HCT116 (cell line): ENCODE measurements at regions not wholly inside any gene's neighbourhood (a gene's known extent, or its start where the extent isn't known, plus 50 kb on each side); places are given as distances from the start of the nearest gene placed in this dataset.

ENCODE experiments used
- ATAC-seq: fragments of 200-7000 bp; cut with Tn5 transposase; 2 replicates; pipeline ENCODE4 v1.9.1; 2020; ENCODE audit warnings: mild to moderate bottlenecking, moderate library complexity
- BruUV-seq: library from RNA; stranded (reverse); fragments of 400-500 nt; replicated peaks from 2 replicates; lab custom pipeline; 2021; lab: Mats Ljungman, UMichigan
- CTCF ChIA-PET: fragments of 300-600 bp; sonication (Branson Sonifier 250); formaldehyde crosslinking; loops from one replicate; lab custom pipeline; 2021; ENCODE audit warnings: antibody characterized with exemption; lab: Charles Lee
- POLR2A ChIA-PET: fragments of 300-600, 350-600 bp; sonication (Branson Sonifier 250); formaldehyde crosslinking; loops from one replicate; lab custom pipeline; 2021; ENCODE audit warnings: antibody characterized with exemption; lab: Charles Lee
- RAD21 ChIA-PET, 2 experiments: fragments of 300-600 bp; sonication (Branson Sonifier 250); formaldehyde crosslinking; loops; one replicate each; lab custom pipeline; 2023; ENCODE audit warnings: low total read pairs in 2 of 2; ENCODE audit not compliant: uncharacterized antibody in 2 of 2, unreplicated experiment in 2 of 2, low non-redundant PET in 1 of 2; lab: Charles Lee
- DNase-seq: peaks from one replicate; pipeline ENCODE4 v3.0.0-alpha.2; 2010; ENCODE audit warnings: low read depth, low spot score
- H2AFZ ChIP-seq: fragments of 200-600 bp; shearing (Covaris generic), sonication (generic); 2 replicates; pipeline ENCODE4 v1.6.1; 2017; ENCODE audit warnings: low read depth, mixed run types, mixed read lengths, antibody characterized with exemption, low read length; ENCODE audit not compliant: poor library complexity, severe bottlenecking
- H3K27ac ChIP-seq: 2 replicates; pipeline ENCODE4 v1.5.1; 2012; ENCODE audit warnings: low read depth, low read length
- H3K27me3 ChIP-seq: fragments of 200-600 bp; sonication (generic); 2 replicates; pipeline ENCODE4 v1.6.1; 2016; ENCODE audit warnings: mixed run types, low read length, mixed read lengths; ENCODE audit not compliant: insufficient read depth
- H3K36me3 ChIP-seq, 2 experiments: fragments of 200-500 bp in 1 of 2; fragments of 200-600 bp in 1 of 2; sonication (Bioruptor generic) in 1 of 2; sonication (generic) in 1 of 2; 2 replicates each; pipeline versions ENCODE4 v1.5.1 to v1.6.1; 2014 to 2016; ENCODE audit warnings: low read length in 2 of 2, inconsistent platforms in 1 of 2, mixed read lengths in 1 of 2, mixed run types in 1 of 2; ENCODE audit not compliant: insufficient read depth in 2 of 2, control insufficient read depth in 1 of 2
- H3K4me1 ChIP-seq, 2 experiments: fragments of 200-600 bp in 1 of 2; sonication (generic) in 1 of 2; 2 replicates each; pipeline versions ENCODE4 v1.5.1 to v1.6.1; 2012 to 2017; ENCODE audit warnings: low read length in 2 of 2, inconsistent platforms in 1 of 2, mild to moderate bottlenecking in 1 of 2, mixed read lengths in 1 of 2, mixed run types in 1 of 2, moderate library complexity in 1 of 2; ENCODE audit not compliant: insufficient read depth in 2 of 2, control insufficient read depth in 1 of 2
- H3K4me2 ChIP-seq: fragments of 200-600 bp; sonication (generic); 2 replicates; pipeline ENCODE4 v1.6.1; 2017; ENCODE audit warnings: mixed run types, low read length, mixed read lengths
- H3K4me3 ChIP-seq, 2 experiments: fragments of 200-600 bp in 1 of 2; sonication (generic) in 1 of 2; replicated peaks in 1 of 2; 2 replicates each; pipeline ENCODE4 v1.5.1; 2011 to 2016; ENCODE audit warnings: low read length in 2 of 2, control low read depth in 1 of 2, low read depth in 1 of 2, mild to moderate bottlenecking in 1 of 2, mixed read lengths in 1 of 2, mixed run types in 1 of 2
- H3K79me2 ChIP-seq: fragments of 200-600 bp; sonication (generic); 2 replicates; pipeline ENCODE4 v1.6.1; 2017; ENCODE audit warnings: mild to moderate bottlenecking, mixed run types, low read length, moderate library complexity, mixed read lengths; ENCODE audit not compliant: insufficient read depth
- H3K9ac ChIP-seq: fragments of 200-600 bp; sonication (generic); 2 replicates; pipeline ENCODE4 v1.6.1; 2016; ENCODE audit warnings: low read length, mixed read lengths
- H3K9me2 ChIP-seq: fragments of 200-600 bp; sonication (generic), shearing (Covaris generic); 2 replicates; pipeline ENCODE4 v1.6.1; 2017; ENCODE audit warnings: mixed run types, mild to moderate bottlenecking, moderate library complexity; ENCODE audit not compliant: insufficient read depth
- H3K9me3 ChIP-seq, 2 experiments: fragments of 200-500 bp in 1 of 2; fragments of 200-600 bp in 1 of 2; sonication (Bioruptor generic) in 1 of 2; sonication (generic) in 1 of 2; 2 replicates each; pipeline ENCODE4 v1.6.1; 2014 to 2017; ENCODE audit warnings: low read length in 2 of 2, mixed read lengths in 2 of 2, inconsistent platforms in 1 of 2, low read depth in 1 of 2, mild to moderate bottlenecking in 1 of 2, mixed run types in 1 of 2, moderate library complexity in 1 of 2; ENCODE audit not compliant: control insufficient read depth in 1 of 2, insufficient read depth in 1 of 2
- H4K20me1 ChIP-seq: fragments of 200-600 bp; sonication (generic), shearing (Covaris generic); 2 replicates; pipeline ENCODE4 v1.6.1; 2017; ENCODE audit warnings: mixed run types, mild to moderate bottlenecking, moderate library complexity; ENCODE audit not compliant: insufficient read depth
- CEBPB ChIP-seq: IDR thresholded peaks from 2 replicates; pipeline ENCODE4 v1.6.1; 2012; ENCODE audit warnings: low read depth
- EGR1 ChIP-seq: IDR thresholded peaks from 2 replicates; pipeline ENCODE4 v1.6.1; 2012; ENCODE audit warnings: low read depth
- EZH2 ChIP-seq: fragments of 200-600 bp; sonication (generic); IDR thresholded peaks from 2 replicates; pipeline ENCODE4 v1.6.1; 2017; ENCODE audit warnings: antibody characterized with exemption, mixed run types
- RAD21 ChIP-seq: IDR thresholded peaks from 2 replicates; pipeline ENCODE4 v1.6.1; 2012; ENCODE audit warnings: low read depth, mild to moderate bottlenecking
- YY1 ChIP-seq: IDR thresholded peaks from 2 replicates; pipeline ENCODE4 v1.6.1; 2011; ENCODE audit warnings: low read length, low read depth, moderate library complexity, mild to moderate bottlenecking; ENCODE audit not compliant: insufficient replicate concordance; ENCODE audit errors: extremely low read depth
- ZBTB33 ChIP-seq: IDR thresholded peaks from 2 replicates; pipeline ENCODE4 v1.6.1; 2011; ENCODE audit warnings: mild to moderate bottlenecking, low read length, moderate library complexity; ENCODE audit not compliant: insufficient replicate concordance; ENCODE audit errors: extremely low read depth
- ZFX ChIP-seq: fragments of 450-650 bp; IDR thresholded peaks from 2 replicates; pipeline ENCODE4 v1.6.1; 2017
- intact Hi-C: fragments of 100-400 bp; cut with micrococcal nuclease; formaldehyde crosslinking; loops from 2 replicates; pipeline ENCODE4 v1.10.0; 2022
- TF ChIP-seq, protein P1 (sequence below): IDR thresholded peaks from 2 replicates; pipeline ENCODE4 v1.6.1; 2012; ENCODE audit warnings: low read depth
- TF ChIP-seq, protein P2 (sequence below), 3 experiments: fragments of 200-600 bp in 1 of 3; sonication (generic) in 1 of 3; IDR thresholded peaks in 2 of 3; conservative IDR thresholded peaks in 1 of 3; 2 replicates each; pipeline ENCODE4 v1.5.1; 2012 to 2017; ENCODE audit warnings: low read depth in 2 of 3, low read length in 2 of 3, antibody characterized with exemption in 1 of 3, borderline replicate concordance in 1 of 3, control low read depth in 1 of 3, mild to moderate bottlenecking in 1 of 3, mixed read lengths in 1 of 3, mixed run types in 1 of 3, moderate library complexity in 1 of 3; ENCODE audit not compliant: insufficient read depth in 1 of 3

GRCh38 chr2:19102696-19103423 lies 255.6 kb downstream of the OSR1 start (continued):
- TF ChIP-seq ZBTB33: no peak
- TF ChIP-seq, protein P1, sequence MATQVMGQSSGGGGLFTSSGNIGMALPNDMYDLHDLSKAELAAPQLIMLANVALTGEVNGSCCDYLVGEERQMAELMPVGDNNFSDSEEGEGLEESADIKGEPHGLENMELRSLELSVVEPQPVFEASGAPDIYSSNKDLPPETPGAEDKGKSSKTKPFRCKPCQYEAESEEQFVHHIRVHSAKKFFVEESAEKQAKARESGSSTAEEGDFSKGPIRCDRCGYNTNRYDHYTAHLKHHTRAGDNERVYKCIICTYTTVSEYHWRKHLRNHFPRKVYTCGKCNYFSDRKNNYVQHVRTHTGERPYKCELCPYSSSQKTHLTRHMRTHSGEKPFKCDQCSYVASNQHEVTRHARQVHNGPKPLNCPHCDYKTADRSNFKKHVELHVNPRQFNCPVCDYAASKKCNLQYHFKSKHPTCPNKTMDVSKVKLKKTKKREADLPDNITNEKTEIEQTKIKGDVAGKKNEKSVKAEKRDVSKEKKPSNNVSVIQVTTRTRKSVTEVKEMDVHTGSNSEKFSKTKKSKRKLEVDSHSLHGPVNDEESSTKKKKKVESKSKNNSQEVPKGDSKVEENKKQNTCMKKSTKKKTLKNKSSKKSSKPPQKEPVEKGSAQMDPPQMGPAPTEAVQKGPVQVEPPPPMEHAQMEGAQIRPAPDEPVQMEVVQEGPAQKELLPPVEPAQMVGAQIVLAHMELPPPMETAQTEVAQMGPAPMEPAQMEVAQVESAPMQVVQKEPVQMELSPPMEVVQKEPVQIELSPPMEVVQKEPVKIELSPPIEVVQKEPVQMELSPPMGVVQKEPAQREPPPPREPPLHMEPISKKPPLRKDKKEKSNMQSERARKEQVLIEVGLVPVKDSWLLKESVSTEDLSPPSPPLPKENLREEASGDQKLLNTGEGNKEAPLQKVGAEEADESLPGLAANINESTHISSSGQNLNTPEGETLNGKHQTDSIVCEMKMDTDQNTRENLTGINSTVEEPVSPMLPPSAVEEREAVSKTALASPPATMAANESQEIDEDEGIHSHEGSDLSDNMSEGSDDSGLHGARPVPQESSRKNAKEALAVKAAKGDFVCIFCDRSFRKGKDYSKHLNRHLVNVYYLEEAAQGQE: no peak
- no peak for TF ChIP-seq YY1
- TF ChIP-seq CEBPB: no peak

- ATAC-seq: no peak
- TF ChIP-seq, protein P2, sequence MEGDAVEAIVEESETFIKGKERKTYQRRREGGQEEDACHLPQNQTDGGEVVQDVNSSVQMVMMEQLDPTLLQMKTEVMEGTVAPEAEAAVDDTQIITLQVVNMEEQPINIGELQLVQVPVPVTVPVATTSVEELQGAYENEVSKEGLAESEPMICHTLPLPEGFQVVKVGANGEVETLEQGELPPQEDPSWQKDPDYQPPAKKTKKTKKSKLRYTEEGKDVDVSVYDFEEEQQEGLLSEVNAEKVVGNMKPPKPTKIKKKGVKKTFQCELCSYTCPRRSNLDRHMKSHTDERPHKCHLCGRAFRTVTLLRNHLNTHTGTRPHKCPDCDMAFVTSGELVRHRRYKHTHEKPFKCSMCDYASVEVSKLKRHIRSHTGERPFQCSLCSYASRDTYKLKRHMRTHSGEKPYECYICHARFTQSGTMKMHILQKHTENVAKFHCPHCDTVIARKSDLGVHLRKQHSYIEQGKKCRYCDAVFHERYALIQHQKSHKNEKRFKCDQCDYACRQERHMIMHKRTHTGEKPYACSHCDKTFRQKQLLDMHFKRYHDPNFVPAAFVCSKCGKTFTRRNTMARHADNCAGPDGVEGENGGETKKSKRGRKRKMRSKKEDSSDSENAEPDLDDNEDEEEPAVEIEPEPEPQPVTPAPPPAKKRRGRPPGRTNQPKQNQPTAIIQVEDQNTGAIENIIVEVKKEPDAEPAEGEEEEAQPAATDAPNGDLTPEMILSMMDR (IDR thresholded peaks at IDR 0.05 in 2 of 3, conservative IDR thresholded peaks at IDR 0.05 in 1 of 3; ENCODE audit: borderline replicate concordance in 1 of 3, insufficient read depth in 1 of 3, low read depth in 2 of 3, low read length in 2 of 3): no peak
- TF ChIP-seq EGR1 (no peak), CEBPB (no peak), ZBTB33 (no peak), EZH2 (no peak), ZFX (no peak), RAD21 (no peak)
- ChIA-PET CTCF (no interaction called here), POLR2A (no interaction called here), RAD21 (no interaction called here)
- intact Hi-C loops: no loop called here
- no TSS peak for BruUV-seq
- no peaks in the 10 kb centered on the region; a peak in 1 of 4 replicates for H3K4me1 ChIP-seq
- H3K36me3 ChIP-seq: no peaks in the 10 kb centered on the region
- H2AFZ ChIP-seq: no peak overlapping the region
- no peaks in the 10 kb centered on the region for H4K20me1 ChIP-seq
- no peak overlapping the region for H3K27ac ChIP-seq
- DNase-seq: no peak
- no peak overlapping the region for H3K4me2 ChIP-seq
- H3K9ac ChIP-seq: no peak overlapping the region
- H3K27me3 ChIP-seq: no peaks in the 10 kb centered on the region
- no peaks in the 10 kb centered on the region for H3K79me2 ChIP-seq
- H3K4me3 ChIP-seq: no peak overlapping the region
- H3K9me2 ChIP-seq: no peaks in the 10 kb centered on the region
- no peaks in the 10 kb centered on the region for H3K9me3 ChIP-seq
Measured at GRCh38 chr2:19101968-19102367, 256.5 kb downstream of the OSR1 start.
